ENCODE measurements at regions not wholly inside any gene's neighbourhood (a gene's known extent, or its start where the extent isn't known, plus 50 kb on each side); places are given as distances from the start of the nearest gene placed in this dataset.

- H3K36me3 ChIP-seq (ENCODE audit: control insufficient read depth, insufficient read depth, low read length) = no peaks in the 10 kb centered on the region
- DNase-seq (ENCODE audit: low read depth) (no peak), FAIRE-seq (no peak)
- no peak for TF ChIP-seq CTCF (IDR thresholded peaks at IDR 0.05; ENCODE audit: insufficient read depth, low read length, severe bottlenecking)
- no peaks in the 10 kb centered on the region for H3K27me3 ChIP-seq (ENCODE audit: control insufficient read depth, insufficient read depth, low read length)
- H3K4me3 ChIP-seq (ENCODE audit: low read depth, low read length) = no peak overlapping the region
Measured at GRCh38 chr9:108103046-108103693, 613.6 kb upstream of the KLF4 start.

DNA sequence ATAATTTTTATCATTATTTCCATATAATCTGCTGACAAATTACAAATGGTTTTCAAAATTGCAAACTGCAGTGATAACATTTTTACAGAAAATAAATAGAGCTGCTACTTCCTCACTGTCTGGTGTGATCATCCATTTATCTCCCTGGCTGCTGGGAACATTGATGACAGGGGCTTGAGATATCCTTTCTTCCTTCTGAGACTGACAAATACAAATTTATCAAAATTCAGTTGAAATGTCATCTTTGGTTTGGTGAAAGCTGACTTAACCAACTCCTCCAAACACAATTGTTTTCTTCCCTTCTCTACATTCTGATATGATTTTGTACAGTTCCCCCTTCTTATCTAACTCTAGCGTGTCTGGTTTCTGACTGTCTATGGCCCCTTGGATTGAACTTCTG lies 611.8 kb upstream of the KLF4 start:
- DNase-seq (ENCODE audit: low read depth) (no peak), FAIRE-seq (no peak)
- Histone ChIP-seq H3K27me3 (ENCODE audit: control insufficient read depth, insufficient read depth, low read length) (no peaks in the 10 kb centered on the region), H3K36me3 (ENCODE audit: control insufficient read depth, insufficient read depth, low read length) (no peaks in the 10 kb centered on the region), H3K4me3 (ENCODE audit: low read depth, low read length) (no peak overlapping the region)
- TF ChIP-seq CTCF (IDR thresholded peaks at IDR 0.05; ENCODE audit: insufficient read depth, low read length, severe bottlenecking) = no peak

DNA sequence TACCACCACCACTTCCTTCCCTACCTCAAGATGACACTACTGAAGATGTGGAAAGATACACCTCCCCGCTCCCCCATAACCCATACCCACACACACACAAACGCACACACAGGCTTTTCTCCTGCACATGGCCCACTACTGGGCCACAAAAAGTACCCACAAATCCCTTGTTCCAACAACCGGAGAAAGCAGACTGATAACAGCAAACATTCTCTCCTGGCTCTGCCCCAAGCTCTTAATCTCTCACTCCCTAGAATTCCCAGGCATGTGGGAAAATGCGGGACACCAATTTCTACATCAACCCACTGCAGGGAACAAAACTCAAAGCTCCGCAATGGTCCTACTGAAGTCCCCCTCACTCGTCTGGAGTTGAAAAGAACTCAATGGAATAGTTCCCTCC lies 611.0 kb upstream of the KLF4 start:
- no peak for TF ChIP-seq CTCF (IDR thresholded peaks at IDR 0.05; ENCODE audit: insufficient read depth, low read length, severe bottlenecking)
- H3K36me3 ChIP-seq (ENCODE audit: control insufficient read depth, insufficient read depth, low read length) = no peaks in the 10 kb centered on the region
- H3K4me3 ChIP-seq (ENCODE audit: low read depth, low read length) = no peak overlapping the region
- no peak for DNase-seq (ENCODE audit: low read depth)
- no peaks in the 10 kb centered on the region for H3K27me3 ChIP-seq (ENCODE audit: control insufficient read depth, insufficient read depth, low read length)
- no peak for FAIRE-seq

DNA sequence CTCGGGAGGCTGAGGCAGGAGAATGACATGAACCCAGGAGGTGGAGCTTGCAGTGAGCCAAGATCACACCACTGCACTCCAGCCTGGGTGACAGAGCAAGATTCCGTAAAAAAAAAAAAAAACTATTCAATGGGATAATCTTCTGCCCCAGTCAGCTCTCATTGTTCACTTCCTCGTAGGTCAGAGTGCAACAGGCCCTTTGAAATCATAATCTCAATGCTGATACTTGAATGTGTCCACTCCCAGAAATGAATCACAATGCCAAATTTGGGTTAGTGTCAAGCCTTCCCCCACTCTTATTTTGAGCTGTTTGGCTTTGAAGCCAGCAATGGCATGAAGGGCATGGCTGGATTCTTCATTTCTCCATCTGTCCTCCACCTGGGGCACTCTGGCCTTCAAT lies 610.3 kb upstream of the KLF4 start:
- H3K36me3 ChIP-seq (ENCODE audit: control insufficient read depth, insufficient read depth, low read length) = no peaks in the 10 kb centered on the region
- DNase-seq (ENCODE audit: low read depth) = peak; percentile 57
- no peak for FAIRE-seq
- no peaks in the 10 kb centered on the region for H3K27me3 ChIP-seq (ENCODE audit: control insufficient read depth, insufficient read depth, low read length)
- H3K4me3 ChIP-seq (ENCODE audit: low read depth, low read length) = no peak overlapping the region
- TF ChIP-seq CTCF (IDR thresholded peaks at IDR 0.05; ENCODE audit: insufficient read depth, low read length, severe bottlenecking) = no peak

DNA sequence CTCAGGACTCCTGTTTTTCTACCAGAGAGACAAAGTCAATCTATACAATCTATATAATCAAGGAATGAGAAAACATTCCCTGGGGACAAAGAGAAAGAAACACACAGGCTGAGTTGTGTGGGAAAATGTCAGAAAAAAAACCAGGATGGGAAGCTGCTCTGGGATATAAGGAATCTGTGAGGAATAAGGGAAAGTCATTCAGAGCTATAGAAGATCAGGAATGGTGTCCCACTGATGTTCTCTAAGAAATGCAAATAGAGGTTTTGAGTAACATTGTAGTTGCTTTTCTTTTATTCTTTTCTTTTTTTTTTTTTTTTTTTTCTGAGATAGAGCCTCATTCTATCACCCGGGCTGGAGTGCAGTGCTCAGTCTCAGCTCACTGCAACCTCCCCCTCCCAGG lies 605.9 kb upstream of the KLF4 start:
- FAIRE-seq (no peak), DNase-seq (ENCODE audit: low read depth) (no peak)
- Histone ChIP-seq H3K27me3 (ENCODE audit: control insufficient read depth, insufficient read depth, low read length) (no peaks in the 10 kb centered on the region), H3K4me3 (ENCODE audit: low read depth, low read length) (no peak overlapping the region), H3K36me3 (ENCODE audit: control insufficient read depth, insufficient read depth, low read length) (no peaks in the 10 kb centered on the region)
- no peak for TF ChIP-seq CTCF (IDR thresholded peaks at IDR 0.05; ENCODE audit: insufficient read depth, low read length, severe bottlenecking)

DNA sequence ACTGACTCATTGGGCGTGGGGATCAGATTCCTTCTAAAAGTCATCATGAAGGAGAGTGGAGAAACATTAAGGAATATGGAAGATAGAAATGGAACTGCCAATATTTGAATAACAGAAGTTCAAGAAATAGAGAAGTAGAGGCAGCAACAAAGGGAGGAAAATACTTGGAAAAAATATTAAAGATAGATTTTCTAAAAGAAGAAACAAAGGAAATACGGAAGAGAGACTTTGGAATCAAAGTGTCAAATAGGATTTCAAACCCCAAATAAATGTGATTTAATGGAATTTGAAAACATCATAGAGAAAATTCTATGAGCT lies 605.1 kb upstream of the KLF4 start:
- no peak overlapping the region for H3K4me3 ChIP-seq (ENCODE audit: low read depth, low read length)
- DNase-seq (ENCODE audit: low read depth) (no peak), FAIRE-seq (no peak)
- no peaks in the 10 kb centered on the region for H3K36me3 ChIP-seq (ENCODE audit: control insufficient read depth, insufficient read depth, low read length)
- no peaks in the 10 kb centered on the region for H3K27me3 ChIP-seq (ENCODE audit: control insufficient read depth, insufficient read depth, low read length)
- no peak for TF ChIP-seq CTCF (IDR thresholded peaks at IDR 0.05; ENCODE audit: insufficient read depth, low read length, severe bottlenecking)

Data from bronchial epithelial cell (primary cell).